Fibroblast of mammary gland (primary cell): ENCODE measurements at regions not wholly inside any gene's neighbourhood (a gene's known extent, or its start where the extent isn't known, plus 50 kb on each side); places are given as distances from the start of the nearest gene placed in this dataset.

Source experiments
- DNase-seq: peaks from one replicate; pipeline ENCODE4 v3.0.0-alpha.2; 2010; ENCODE audit warnings: low read depth
- H3K4me3 ChIP-seq: 2 replicates; pipeline ENCODE4 v1.5.1; 2011; ENCODE audit warnings: low read depth, mild to moderate bottlenecking, low read length, moderate library complexity; ENCODE audit not compliant: control insufficient read depth
- CTCF ChIP-seq: conservative IDR thresholded peaks from 2 replicates; pipeline ENCODE4 v1.5.1; 2011; ENCODE audit warnings: low read depth, low read length, inconsistent platforms; ENCODE audit not compliant: control insufficient read depth, insufficient read depth

- TF ChIP-seq CTCF, result no peak
- H3K4me3 ChIP-seq, result no peak overlapping the region
- DNase-seq, result no peak
Observed at GRCh38 chr20:56988446-56988845, 278.0 kb downstream of the BMP7 start.

- no peak for DNase-seq
- TF ChIP-seq CTCF, result no peak
- H3K4me3 ChIP-seq, result no peak overlapping the region
Observed at GRCh38 chr20:56989516-56989915, 276.9 kb downstream of the BMP7 start.

- no peak for DNase-seq
- TF ChIP-seq CTCF, result no peak
- H3K4me3 ChIP-seq, result no peak overlapping the region
Observed at GRCh38 chr20:56993020-56993559, 273.4 kb downstream of the BMP7 start.

GRCh38 chr20:56994006-56994405 lies 272.4 kb downstream of the BMP7 start:
- no peak for TF ChIP-seq CTCF
- no peak overlapping the region for H3K4me3 ChIP-seq
- no peak for DNase-seq

GRCh38 chr20:56995149-56995548 lies 271.3 kb downstream of the BMP7 start:
- no peak for TF ChIP-seq CTCF
- no peak for DNase-seq

GRCh38 chr20:56995635-56996075 lies 270.8 kb downstream of the BMP7 start:
- H3K4me3 ChIP-seq, result no peak overlapping the region
- peak; percentile 2 for DNase-seq
- TF ChIP-seq CTCF, result peak; percentile 42

More at GRCh38 chr20:56995149-56995548, 271.3 kb downstream of the BMP7 start:
- no peak overlapping the region for H3K4me3 ChIP-seq

- no peak overlapping the region for H3K4me3 ChIP-seq
- DNase-seq, result no peak
- TF ChIP-seq CTCF, result no peak
Observed at GRCh38 chr20:56996533-56996932, 269.9 kb downstream of the BMP7 start.
